DMS 273 (cell line): ENCODE measurements at regions not wholly inside any gene's neighbourhood (a gene's known extent, or its start where the extent isn't known, plus 50 kb on each side); places are given as distances from the start of the nearest gene placed in this dataset.

Experiments
- DNase-seq: peaks from one replicate; lab custom pipeline; 2025; ENCODE audit not compliant: unreplicated experiment; lab: John Stamatoyannopoulos, UW

DNA sequence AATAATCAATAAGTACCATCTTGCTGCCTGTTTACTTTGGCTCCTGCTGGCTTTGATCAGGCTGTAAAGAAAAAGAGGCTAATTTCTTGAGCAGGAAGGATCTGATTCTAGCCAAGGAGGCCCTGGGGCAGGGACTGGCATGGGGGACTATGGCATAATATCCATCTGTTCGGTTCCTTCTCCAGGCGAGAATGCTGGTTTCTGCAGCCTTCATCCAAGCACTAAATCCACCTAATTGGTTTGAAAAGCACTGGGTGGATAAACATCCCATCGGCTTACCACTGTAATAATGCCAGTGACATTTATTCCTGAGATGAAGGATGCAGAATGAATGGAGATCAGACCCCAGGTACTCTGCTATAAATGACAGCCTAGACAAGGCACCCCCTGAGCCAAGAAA, 180.0 kb upstream of the ASIC2 start:
- DNase-seq, result no peak

DNA sequence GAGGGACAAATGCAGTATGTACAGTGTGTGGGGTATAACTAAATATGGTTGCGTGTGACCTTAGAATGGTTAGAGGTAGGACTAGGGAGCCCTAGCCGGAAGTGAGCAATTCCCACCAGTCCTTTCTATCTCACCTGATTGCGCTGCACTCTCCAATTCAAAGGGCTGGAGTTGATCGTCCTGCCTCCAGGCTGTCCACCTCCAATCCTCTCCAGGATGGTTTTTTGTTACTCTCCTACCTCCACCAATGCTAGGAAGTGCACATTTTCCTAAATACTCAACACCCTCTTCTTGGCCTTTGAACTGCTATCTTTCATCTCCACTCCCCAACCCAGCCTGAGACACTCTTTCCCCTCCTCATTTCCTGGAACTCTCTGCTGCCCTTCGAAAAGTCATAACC, 181.7 kb upstream of the ASIC2 start:
- DNase-seq, result no peak

DNA sequence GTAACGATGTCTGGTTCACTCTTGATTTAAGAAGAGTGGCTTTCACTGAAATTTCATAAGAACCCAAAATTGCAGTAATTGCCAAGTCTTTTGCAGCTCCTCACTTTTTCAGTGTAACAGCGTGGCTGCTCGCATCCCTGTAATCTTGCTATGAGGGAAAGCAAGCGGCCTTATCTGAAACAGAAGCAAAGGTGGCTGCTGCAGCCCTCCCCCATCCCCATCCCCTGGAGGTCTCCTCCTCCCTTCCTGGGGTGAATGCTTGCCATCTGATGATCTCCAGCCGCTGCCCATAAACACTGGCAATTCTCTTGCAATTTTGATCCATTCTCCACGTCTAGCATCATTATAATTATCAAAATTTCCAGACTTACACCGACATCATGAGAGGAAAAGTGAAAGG, 182.5 kb upstream of the ASIC2 start:
- DNase-seq, result no peak

DNA sequence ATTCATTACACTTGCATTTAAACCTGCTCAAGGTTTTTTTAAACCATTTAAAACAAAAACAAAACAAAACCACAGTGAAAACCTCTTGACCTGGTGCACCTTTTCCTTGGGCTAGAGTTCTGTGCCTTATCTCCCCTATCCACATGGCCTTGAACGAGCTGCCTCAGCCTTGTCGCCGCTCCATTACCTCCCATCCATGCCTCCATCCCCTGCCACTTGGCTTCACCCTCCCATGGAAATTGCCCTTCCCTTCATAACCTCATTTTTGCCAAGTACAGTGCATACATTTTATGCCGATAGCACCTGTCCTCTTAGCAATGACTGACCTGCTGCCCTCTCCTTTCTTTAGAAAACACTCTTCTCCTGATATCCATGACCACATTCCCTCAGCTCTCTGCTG, 188.6 kb upstream of the ASIC2 start:
- DNase-seq, result no peak

DNA sequence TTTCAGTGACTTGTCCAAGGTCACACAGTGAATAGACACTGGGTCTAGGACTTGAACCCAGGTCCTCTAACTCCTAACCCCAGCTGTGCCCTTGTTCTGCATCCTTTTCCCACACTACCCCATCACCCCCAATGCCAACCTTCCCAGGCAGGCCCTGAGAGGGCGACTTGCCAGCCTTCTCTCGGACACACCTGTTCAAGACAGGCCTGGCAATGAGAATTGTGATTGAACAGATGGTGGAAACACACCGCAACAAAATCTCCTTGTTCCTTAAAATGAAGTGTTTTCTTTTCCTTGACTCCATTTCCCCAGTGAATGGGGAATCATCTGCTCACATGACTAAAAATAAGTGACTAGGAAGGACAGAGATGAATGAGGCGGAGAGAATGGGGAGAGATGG, 189.5 kb upstream of the ASIC2 start:
- DNase-seq, result no peak

DNA sequence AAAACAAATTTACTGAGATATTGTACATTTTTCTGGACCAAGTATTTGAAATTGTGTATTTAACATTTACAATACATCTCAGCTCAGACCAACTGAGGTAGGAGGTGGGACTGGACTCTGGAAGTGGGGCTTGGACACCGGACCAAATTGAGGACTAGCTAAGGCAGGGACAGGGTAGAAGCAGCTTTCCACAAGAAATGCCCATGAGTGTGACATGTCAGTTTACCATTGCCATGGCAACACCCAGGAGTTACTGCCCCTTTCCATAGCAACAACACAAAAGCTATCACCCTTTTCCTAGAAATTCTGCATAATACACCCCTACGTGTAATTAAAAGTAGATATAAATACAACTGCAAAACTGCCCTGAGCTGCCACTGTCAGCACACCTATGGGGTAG, 191.5 kb upstream of the ASIC2 start:
- DNase-seq, result no peak

DNA sequence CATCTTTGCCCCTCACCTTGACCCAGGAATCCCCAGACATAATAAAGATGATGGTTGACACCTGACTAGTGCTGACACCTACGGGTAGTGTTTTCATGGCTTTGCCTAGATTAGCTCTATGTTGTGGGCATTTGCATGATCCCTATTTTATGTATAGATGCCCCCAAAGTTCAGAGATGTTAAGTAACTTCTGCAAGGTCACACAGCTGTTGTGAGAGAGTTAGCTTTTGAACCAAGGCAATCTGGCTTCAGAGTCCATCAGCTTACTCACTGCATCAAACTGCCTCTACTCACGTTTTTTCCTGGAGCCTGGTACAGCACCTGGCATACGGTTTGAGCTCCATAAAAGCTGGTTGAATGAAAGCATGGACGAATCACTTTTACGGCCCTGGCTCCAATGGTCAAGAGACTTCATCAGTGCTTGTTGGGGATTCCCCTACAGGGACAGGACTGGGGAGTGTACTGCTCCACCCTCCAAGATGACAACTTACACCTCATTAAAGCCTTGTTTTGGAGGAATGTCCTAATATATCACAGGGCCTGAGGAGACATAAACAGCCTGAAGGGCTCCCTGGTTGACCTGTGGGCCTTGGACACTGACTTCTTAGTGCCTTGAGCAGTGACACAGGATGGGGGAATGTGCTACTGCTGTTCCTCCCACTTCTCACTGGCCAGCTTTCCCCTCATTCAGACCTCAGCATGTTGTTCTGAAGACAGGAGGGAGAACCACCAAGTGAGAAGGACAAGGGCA, 193.2 kb upstream of the ASIC2 start:
- no peak for DNase-seq

DNA sequence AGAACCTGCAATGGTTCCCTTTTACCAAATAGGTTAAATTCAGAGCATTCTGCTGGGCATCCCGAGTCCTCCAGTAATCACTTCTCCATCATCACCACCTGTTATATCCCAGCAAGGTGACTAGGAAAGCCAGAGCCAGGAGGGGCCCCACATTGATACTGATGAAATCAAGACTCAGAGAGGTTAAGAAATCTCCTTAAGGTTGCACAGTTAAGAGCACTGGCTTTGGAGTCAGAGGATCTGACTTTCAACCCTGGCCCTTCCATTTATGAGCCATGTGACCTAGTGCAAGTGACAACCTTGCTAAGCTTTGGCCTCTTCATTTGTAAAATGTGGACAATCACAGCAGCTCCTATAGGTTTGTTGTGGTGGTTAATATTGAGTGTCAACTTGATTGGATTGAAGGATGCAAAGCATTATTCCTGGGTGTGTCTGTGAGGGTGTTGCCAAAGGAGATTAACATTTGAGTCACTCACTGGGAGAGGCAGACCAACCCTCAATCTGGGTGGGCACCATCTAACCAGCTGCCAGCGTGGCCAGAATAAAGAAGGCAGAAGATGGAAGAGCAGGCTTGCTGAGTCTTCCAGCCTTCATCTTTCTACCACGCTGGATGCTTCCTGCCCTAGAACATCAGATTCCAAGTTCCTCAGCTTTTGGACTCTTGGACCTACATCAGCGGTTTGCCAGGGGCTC, 194.2 kb upstream of the ASIC2 start:
- no peak for DNase-seq

DNA sequence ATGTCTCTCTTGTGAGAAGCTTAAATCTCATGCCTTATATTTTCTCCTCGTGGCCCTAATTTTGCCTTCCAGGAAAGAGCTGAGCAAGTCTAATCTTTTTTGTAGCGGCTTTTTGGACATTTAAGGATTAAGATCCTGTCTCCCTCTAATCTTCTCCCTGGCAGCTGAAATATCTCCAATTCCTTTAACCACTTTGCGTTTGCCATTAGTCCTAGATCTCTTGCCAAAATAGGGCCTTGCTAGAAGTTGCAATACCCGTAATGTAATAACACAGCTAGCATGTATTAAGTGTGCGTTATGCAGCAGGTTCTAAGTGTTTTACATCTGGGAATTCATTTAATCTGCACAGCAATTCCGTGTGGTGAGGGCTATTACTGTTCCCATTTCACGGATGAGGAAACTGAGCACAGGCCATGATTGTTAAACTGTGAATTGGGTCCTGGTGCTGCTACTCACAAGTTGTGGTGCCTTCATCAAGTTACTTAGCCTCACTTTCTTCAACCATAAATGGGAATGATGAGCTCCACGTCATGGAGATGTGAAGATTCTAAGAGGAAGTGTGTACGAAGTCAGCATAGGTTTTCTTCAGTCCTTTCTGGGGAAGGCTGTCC, 198.9 kb upstream of the ASIC2 start:
- no peak for DNase-seq

DNA sequence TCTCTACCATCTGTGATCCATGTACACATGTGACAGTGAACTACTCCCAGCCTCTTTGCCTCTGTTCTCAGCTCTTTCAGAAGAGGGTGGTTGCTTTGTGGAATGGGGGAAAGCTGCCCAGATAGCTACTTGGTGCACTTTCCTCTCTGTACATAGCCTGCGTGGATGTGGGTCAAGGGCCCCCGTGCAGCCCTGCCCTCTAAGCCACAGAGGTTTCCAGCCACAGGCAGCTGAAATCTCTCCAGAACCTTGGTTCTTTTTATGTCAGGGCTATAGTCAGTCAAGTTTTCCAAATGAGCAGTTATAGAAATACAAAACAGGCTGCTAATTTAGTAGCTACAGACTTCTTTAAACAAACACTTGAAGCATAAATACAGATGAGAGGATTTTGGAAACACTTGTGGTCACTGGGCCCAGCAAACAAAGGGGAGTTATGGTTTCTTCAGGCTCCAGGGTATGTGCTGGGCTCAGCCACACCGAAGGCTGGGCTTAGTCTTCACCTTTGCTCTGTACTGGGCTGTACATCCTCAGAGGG, 199.7 kb upstream of the ASIC2 start:
- DNase-seq, result no peak

DNA sequence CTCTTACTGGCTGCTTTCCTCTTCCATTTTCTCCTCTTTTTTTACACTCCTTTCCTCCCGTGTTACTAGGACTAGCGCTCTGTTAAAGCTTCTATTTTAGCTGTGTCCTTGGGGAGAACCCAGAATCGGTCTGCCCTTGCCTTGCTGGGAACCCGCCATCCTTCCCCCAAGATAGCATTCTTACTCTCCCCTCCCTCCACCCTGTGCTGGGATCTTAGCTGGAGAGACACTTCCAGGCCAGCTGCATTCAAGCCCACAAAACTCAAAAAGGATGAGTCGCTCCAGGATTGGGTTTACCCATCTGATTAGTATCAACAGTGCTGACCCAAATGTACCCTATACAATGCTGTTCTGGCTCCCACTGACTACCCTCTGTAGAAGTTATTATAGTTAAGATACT, 200.5 kb upstream of the ASIC2 start:
- DNase-seq, result no peak

DNA sequence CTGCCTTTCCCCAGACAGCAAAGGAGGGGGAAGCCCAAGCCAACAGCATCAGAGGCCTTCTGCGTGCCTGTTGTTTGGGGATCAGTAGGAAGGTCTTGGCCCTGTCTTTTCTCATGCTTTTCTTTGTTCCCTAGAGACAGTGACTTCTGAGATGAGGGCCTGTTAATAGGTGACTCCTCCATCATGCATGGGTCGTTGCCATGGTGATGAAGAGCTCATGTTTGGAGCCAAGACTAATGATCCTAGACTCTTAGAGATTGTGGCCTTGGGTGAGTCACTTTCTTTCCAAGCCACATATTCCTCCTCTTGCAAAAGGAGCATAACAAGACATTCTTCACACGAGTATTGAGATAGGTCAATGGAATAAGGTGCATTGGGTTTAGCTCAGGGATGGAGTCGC, 201.1 kb upstream of the ASIC2 start:
- no peak for DNase-seq

DNA sequence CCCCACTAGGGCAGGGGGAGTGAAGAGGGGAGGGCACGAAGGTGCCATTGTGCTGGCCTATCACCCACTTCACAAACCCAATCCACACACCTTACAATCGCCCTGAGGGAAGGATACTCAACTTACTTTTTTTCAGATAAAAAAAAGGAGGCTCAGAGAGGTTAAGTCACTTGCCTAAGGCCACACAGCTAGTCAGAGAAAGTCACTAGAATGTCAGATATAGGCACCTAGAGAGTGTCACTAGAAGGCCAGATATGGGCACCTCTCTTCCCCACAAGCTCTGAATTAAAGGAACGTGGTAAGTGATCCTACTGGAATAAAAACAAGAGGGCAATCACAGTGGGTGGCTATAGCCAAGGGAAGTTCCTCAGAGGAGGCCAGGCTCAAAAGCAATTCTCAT, 204.5 kb upstream of the ASIC2 start:
- DNase-seq, result no peak

DNA sequence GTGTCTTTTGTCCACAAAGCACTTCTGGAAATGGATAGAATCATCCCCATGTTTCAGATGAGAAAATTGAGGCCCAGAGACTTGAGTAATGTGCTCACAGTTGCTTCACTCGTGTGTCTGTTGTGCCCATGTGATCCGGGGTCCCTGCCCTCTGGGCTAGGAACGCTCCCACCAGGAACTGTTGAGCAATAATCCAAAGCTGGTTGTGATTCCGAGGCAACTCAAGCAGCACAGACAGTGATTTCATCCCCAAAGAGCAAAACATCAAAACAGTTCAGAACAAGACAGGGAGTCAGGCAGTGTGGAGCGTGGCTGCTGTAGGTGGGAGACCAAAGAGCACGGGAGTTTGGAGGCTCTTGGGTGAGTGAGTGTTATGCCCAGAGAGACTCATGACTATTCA, 205.0 kb upstream of the ASIC2 start:
- DNase-seq, result no peak

DNA sequence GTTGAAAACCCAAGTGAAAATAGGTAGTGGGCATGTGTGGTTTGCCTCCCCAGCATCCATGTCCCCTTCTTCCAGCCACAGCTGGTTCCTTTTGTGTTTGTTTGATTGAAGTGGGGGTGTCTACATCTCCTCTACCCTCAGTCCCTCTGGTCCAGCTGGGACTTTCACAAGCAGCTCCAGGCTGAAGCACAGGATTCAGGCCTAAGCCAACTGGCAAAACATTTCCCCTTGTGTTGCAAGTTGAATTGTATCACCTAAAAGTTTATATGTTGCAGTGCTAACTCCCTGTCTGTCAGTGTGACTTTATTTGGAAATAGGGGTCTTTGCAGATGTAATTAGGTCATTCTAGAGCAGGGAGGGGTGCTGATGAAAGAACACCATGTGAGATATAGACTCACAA, 205.9 kb upstream of the ASIC2 start:
- DNase-seq, result no peak

DNA sequence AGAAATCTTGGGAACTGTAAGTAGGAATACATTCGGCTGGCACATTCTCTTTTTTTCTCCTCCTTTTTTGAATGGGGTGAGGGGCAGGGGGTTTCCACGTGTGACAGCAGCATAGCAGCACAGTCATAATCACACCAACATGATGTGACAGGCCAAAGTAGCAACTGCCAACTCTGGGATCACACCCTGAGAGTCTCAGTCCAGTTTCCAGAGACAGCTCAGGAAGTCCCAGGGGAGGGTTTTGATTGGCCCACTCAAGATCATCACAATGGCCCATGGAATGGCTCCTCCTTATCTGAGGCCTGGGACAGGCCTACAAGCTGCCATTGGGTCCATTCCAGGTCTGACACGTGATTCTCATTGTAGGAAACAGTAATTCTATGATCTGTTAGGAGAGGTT, 207.1 kb upstream of the ASIC2 start:
- DNase-seq, result no peak

DNA sequence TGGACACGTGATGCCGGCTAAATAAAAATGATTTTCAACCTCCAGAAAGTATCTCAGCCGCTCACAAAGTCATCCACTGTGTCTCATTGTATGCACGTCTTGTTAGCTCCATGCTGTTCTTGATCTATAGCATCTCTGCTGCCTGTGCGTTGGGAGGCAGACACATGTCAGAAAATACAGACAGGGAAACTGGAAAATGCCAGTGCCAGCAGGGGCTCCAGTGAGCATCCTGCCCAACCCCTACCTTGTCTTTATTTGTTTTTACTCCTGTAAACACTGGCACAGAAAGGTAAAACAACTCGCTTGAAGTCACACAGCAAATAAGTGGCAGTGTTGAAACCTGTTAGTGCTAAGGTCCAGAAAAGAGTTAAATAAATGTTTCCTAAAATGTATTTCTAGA, 208.1 kb upstream of the ASIC2 start:
- no peak for DNase-seq

DNA sequence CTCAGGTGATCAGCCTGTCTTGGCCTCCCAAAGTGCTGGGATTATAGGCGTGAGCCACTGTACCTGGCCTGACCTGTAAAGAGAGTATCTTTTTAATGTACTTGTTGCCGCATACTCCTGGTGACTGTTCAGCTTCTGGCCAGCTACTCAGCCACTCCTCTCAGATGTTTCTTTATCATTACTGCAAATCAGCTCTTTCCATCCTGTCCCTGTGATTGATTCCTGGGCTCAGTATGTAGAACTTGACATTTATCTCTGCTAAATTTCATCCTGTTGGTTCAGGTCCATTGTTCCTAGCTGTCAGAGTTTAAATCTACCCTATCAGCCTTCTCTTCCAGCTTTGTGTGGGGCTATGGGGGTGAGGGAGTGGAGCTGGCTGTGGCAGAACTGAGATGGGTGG, 211.5 kb upstream of the ASIC2 start:
- DNase-seq, result no peak

DNA sequence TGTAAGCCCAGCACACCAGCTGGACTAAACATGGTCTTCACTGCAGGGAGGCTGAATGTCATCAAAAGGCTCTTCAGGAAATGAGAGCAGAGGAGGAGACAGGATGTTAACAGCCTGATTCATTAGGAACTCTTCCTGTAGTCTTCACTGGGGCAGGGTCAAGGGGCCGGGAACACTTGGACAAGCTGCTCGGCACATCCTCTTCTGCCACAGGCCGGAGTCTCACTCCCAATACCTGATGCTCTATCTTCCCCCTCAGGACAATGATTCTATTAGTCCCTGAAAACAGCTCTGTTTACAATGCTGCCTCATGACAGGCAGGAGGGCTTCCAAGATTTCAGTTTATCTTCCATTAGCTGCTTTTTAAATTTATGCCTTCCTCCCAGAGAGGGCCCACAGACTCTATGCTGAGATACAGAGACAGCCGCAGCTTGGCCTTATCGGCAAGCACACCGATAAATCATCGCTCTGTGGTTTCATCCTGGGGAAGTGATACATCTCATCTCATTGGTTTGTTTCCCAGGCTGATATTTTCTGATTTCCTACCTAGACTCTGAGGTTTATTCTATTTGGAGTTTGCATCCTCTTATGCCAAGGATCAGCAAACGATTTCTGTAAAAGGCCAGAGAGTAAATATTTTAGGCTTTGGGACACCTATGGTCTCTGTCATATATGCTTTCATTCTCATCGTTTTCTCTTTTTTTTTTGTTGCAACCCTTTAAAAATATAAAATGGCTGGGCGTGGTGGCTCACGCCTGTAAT, 214.0 kb upstream of the ASIC2 start:
- no peak for DNase-seq

DNA sequence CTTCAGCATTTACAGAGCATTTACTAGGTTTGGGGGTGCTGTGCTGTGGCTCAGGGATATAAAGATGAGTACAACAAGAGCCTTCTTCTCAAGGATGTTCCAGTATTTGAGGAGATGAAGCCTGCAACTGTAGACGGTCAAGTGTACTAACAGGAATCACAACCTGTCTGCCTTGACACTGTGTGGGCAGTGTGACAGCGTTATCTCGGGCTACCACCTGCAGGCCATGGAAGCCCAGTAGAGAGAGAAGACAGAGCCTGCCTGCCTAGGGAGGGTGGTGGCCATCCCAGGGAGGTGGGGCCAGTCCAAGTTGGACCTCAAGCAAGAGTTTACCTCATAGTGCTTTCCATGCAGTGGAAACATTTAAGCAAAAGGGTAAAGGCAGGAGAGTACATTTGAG, 215.1 kb upstream of the ASIC2 start:
- no peak for DNase-seq

DNA sequence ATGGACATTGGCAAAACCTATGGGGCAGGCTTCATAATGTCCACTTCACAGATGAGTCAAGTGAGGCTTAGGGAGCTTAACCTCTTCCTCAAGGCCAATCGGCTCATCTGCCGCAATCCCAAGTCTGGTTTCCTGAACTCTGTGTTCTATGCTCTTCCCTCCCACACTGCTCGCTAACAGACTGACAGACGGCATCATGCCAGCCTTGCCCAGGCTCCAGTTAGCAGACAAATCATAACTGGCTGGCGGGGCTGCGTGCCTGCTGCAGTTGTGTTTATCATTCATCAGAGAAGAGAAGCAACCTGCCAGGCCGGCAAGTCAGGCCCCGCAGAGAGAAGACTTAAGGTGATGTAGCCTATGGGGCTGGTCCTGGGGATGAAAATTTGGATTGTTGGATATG, 216.2 kb upstream of the ASIC2 start:
- DNase-seq, result no peak

DNA sequence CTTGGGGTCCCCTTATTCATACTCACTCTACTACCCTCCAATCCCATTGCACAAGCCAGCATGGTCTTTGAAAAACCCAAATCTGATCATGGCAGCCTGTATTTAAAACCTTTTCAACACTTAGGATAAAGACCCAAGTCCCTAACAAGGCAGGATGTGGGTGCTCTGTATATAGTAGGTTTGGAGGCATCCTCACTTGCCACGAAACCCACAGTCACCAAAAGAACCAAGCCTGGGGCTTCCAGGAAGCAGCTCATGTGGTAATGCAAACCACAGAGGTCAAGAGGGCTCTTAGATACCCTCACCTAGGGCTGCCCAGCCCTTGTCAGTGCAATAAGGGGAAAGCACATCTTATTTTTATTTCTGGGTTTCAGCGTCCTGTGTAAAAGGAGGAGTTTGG, 218.6 kb upstream of the ASIC2 start:
- no peak for DNase-seq
